Esophagus squamous epithelium (tissue), 4 donors: ENCODE measurements at regions not wholly inside any gene's neighbourhood (a gene's known extent, or its start where the extent isn't known, plus 50 kb on each side); places are given as distances from the start of the nearest gene placed in this dataset.

Experiments used
- POLR2A ChIP-seq, 4 donors: fragments of 450-650 bp; IDR thresholded peaks; one replicate each; pipeline ENCODE4 v1.6.1; 2017; ENCODE audit warnings: antibody characterized with exemption in 4 of 4, mild to moderate bottlenecking in 4 of 4, moderate library complexity in 3 of 4
- TF ChIP-seq, protein P1 (sequence below), 6 experiments: fragments of 450-650 bp in 4 of 6; fragments of 200-600 bp in 2 of 6; sonication (generic) in 2 of 6; IDR thresholded peaks; one replicate each; pipeline ENCODE4 v1.5.1; 2016 to 2019; ENCODE audit warnings: antibody characterized with exemption in 6 of 6, mild to moderate bottlenecking in 4 of 6, moderate library complexity in 4 of 6

GRCh38 chr6:14270142-14270893 lies 152.7 kb downstream of the CD83 start:
- TF ChIP-seq, protein P1, sequence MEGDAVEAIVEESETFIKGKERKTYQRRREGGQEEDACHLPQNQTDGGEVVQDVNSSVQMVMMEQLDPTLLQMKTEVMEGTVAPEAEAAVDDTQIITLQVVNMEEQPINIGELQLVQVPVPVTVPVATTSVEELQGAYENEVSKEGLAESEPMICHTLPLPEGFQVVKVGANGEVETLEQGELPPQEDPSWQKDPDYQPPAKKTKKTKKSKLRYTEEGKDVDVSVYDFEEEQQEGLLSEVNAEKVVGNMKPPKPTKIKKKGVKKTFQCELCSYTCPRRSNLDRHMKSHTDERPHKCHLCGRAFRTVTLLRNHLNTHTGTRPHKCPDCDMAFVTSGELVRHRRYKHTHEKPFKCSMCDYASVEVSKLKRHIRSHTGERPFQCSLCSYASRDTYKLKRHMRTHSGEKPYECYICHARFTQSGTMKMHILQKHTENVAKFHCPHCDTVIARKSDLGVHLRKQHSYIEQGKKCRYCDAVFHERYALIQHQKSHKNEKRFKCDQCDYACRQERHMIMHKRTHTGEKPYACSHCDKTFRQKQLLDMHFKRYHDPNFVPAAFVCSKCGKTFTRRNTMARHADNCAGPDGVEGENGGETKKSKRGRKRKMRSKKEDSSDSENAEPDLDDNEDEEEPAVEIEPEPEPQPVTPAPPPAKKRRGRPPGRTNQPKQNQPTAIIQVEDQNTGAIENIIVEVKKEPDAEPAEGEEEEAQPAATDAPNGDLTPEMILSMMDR (IDR thresholded peaks at IDR 0.05): no peak
- no peak for TF ChIP-seq POLR2A (IDR thresholded peaks at IDR 0.05)
